ENCODE measurements at regions not wholly inside any gene's neighbourhood (a gene's known extent, or its start where the extent isn't known, plus 50 kb on each side); places are given as distances from the start of the nearest gene placed in this dataset.

GRCh38 chr11:130725421-130726233 is 190.7 kb downstream of the SNX19 start:
- TF ChIP-seq ZNF747 (tag by site-specific recombination; IDR thresholded peaks at IDR 0.05) (no peak), ZNF670 (tag by site-specific recombination; IDR thresholded peaks at IDR 0.05; ENCODE audit: low read depth) (no peak), ZNF274 (IDR thresholded peaks at IDR 0.05; ENCODE audit: low read length) (no peak), ZNF274 (tag by site-specific recombination; IDR thresholded peaks at IDR 0.05; ENCODE audit: borderline replicate concordance) (no peak), GFI1B (tag by site-specific recombination; IDR thresholded peaks at IDR 0.05) (no peak), ZNF169 (tag by site-specific recombination; IDR thresholded peaks at IDR 0.05) (no peak)
